Activated CD8-positive, alpha-beta T cell treated with anti-CD3 and anti-CD28 coated beads for 36 hours (primary cell): ENCODE measurements at regions not wholly inside any gene's neighbourhood (a gene's known extent, or its start where the extent isn't known, plus 50 kb on each side); places are given as distances from the start of the nearest gene placed in this dataset.
"Not testable (repeated sequence)": the region's sequence is repeated elsewhere in the genome, so short reads cannot be mapped to it uniquely, and the experiment has no call there.

ENCODE experiments used
- ATAC-seq: fragments of 200-7000 bp; cut with Tn5 transposase; one replicate; pipeline ENCODE4 v1.10.0; 2021; ENCODE audit warnings: mild to moderate bottlenecking, moderate library complexity
- CTCF ChIA-PET: fragments of 350-600 bp; sonication (Branson Sonifier 250); formaldehyde crosslinking; loops from one replicate; lab custom pipeline; 2021; ENCODE audit warnings: antibody characterized with exemption; lab: Charles Lee
- POLR2A ChIA-PET: fragments of 350-600 bp; sonication (Branson Sonifier 250); formaldehyde crosslinking; loops from one replicate; lab custom pipeline; 2021; ENCODE audit warnings: antibody characterized with exemption; lab: Charles Lee
- DNase-seq: peaks from one replicate; pipeline ENCODE4 v3.0.0-alpha.2; 2020
- H3K27ac Mint-ChIP-seq: one replicate; pipeline ENCODE4 v1.8.0; 2021; ENCODE audit warnings: mild to moderate bottlenecking, mixed read lengths
- H3K27me3 Mint-ChIP-seq: one replicate; pipeline ENCODE4 v1.8.0; 2021; ENCODE audit warnings: mixed read lengths
- H3K36me3 Mint-ChIP-seq: one replicate; pipeline ENCODE4 v1.8.0; 2021; ENCODE audit warnings: low read depth, mixed read lengths
- H3K4me1 Mint-ChIP-seq: one replicate; pipeline ENCODE4 v1.8.0; 2021; ENCODE audit warnings: low read depth, mixed read lengths
- H3K4me3 Mint-ChIP-seq: one replicate; pipeline ENCODE4 v1.8.0; 2021; ENCODE audit warnings: mild to moderate bottlenecking, moderate library complexity, mixed read lengths
- H3K9me3 Mint-ChIP-seq: one replicate; pipeline ENCODE4 v1.8.0; 2021; ENCODE audit warnings: mixed read lengths
- CTCF ChIP-seq: fragments of 200-600 bp; IDR thresholded peaks from one replicate; pipeline ENCODE4 v1.8.0; 2022; ENCODE audit warnings: antibody characterized with exemption, mild to moderate bottlenecking
- intact Hi-C: fragments of 100-400 bp; cut with micrococcal nuclease; formaldehyde crosslinking; loops from one replicate; pipeline ENCODE4 v1.10.0; 2022

- no peak overlapping the region for H3K4me3 Mint-ChIP-seq
- CTCF ChIA-PET, result no interaction called here
- ATAC-seq (no peak), DNase-seq (no peak)
- no peak overlapping the region for H3K27ac Mint-ChIP-seq
- H3K9me3 Mint-ChIP-seq, result peaks cover 3% of the 10 kb centered on the region
- POLR2A ChIA-PET, result no interaction called here
- no peaks in the 10 kb centered on the region for H3K27me3 Mint-ChIP-seq
- no peaks in the 10 kb centered on the region for H3K36me3 Mint-ChIP-seq
- TF ChIP-seq CTCF, result no peak
- no peaks in the 10 kb centered on the region for H3K4me1 Mint-ChIP-seq
- intact Hi-C loops, result no loop called here
These were observed 931.5 kb upstream of the NUDT12 start for GRCh38 chr5:104494083-104494482.

GRCh38 chr5:104472811-104473210 is 910.2 kb upstream of the NUDT12 start:
- Mint-ChIP-seq H3K27me3 (no peaks in the 10 kb centered on the region), H3K4me3 (no peak overlapping the region), H3K9me3 (peaks cover 10% of the 10 kb centered on the region), H3K4me1 (no peaks in the 10 kb centered on the region), H3K27ac (no peak overlapping the region), H3K36me3 (no peaks in the 10 kb centered on the region)
- intact Hi-C loops, result no loop called here
- ATAC-seq (no peak), DNase-seq (no peak)
- no peak for TF ChIP-seq CTCF
- CTCF ChIA-PET, result no interaction called here
- POLR2A ChIA-PET, result no interaction called here

GRCh38 chr5:104456122-104456521 is 893.5 kb upstream of the NUDT12 start:
- intact Hi-C loops, result no loop called here
- POLR2A ChIA-PET, result no interaction called here
- TF ChIP-seq CTCF, result no peak
- Mint-ChIP-seq H3K27me3 (no peaks in the 10 kb centered on the region), H3K9me3 (peaks cover 10% of the 10 kb centered on the region), H3K27ac (no peak overlapping the region), H3K36me3 (no peaks in the 10 kb centered on the region), H3K4me1 (no peaks in the 10 kb centered on the region), H3K4me3 (no peak overlapping the region)
- ATAC-seq (no peak), DNase-seq (no peak)
- CTCF ChIA-PET, result no interaction called here

GRCh38 chr5:104452550-104452949 is 890.0 kb upstream of the NUDT12 start:
- CTCF ChIA-PET, result no interaction called here
- POLR2A ChIA-PET, result no interaction called here
- no peak for DNase-seq
- intact Hi-C loops, result no loop called here
- no peak overlapping the region for H3K27ac Mint-ChIP-seq
- H3K4me1 Mint-ChIP-seq, result no peaks in the 10 kb centered on the region
- no peak overlapping the region for H3K4me3 Mint-ChIP-seq
- no peaks in the 10 kb centered on the region for H3K27me3 Mint-ChIP-seq
- no peak for TF ChIP-seq CTCF
- H3K9me3 Mint-ChIP-seq, result peaks cover 4% of the 10 kb centered on the region
- no peak for ATAC-seq
- H3K36me3 Mint-ChIP-seq, result no peaks in the 10 kb centered on the region

- H3K27me3 Mint-ChIP-seq, H3K9me3 Mint-ChIP-seq, intact Hi-C loops, POLR2A ChIA-PET, H3K27ac Mint-ChIP-seq, H3K4me3 Mint-ChIP-seq, ATAC-seq, DNase-seq, H3K36me3 Mint-ChIP-seq, H3K4me1 Mint-ChIP-seq, CTCF ChIA-PET: not testable (repeated sequence)
These were observed 889.3 kb upstream of the NUDT12 start for GRCh38 chr5:104451911-104452310.

- Mint-ChIP-seq H3K4me1 (no peaks in the 10 kb centered on the region), H3K36me3 (no peaks in the 10 kb centered on the region), H3K4me3 (no peak overlapping the region), H3K27me3 (no peaks in the 10 kb centered on the region), H3K9me3 (peaks cover 4% of the 10 kb centered on the region), H3K27ac (no peak overlapping the region)
- no peak for ATAC-seq
- TF ChIP-seq CTCF, result no peak
- ChIA-PET CTCF (no interaction called here), POLR2A (no interaction called here)
- intact Hi-C loops, result no loop called here
- DNase-seq, result no peak
These were observed 882.1 kb upstream of the NUDT12 start for GRCh38 chr5:104444656-104445055.
